ENCODE measurements at regions not wholly inside any gene's neighbourhood (a gene's known extent, or its start where the extent isn't known, plus 50 kb on each side); places are given as distances from the start of the nearest gene placed in this dataset.

- DNase-seq = no peak
Measured at GRCh38 chr2:177314722-177315264, 50.3 kb upstream of the NFE2L2 start.

- DNase-seq = no peak
Measured at GRCh38 chr2:177315364-177315763, 50.8 kb upstream of the NFE2L2 start.

GRCh38 chr2:177316756-177317155 lies 52.2 kb upstream of the NFE2L2 start:
- DNase-seq = no peak

- no peak for DNase-seq
Measured at GRCh38 chr2:177317443-177317842, 52.9 kb upstream of the NFE2L2 start.

GRCh38 chr2:177317857-177318256 lies 53.3 kb upstream of the NFE2L2 start:
- DNase-seq = no peak

- no peak for DNase-seq
Measured at GRCh38 chr2:177318613-177319012, 54.1 kb upstream of the NFE2L2 start.

GRCh38 chr2:177320596-177320995 lies 56.1 kb upstream of the NFE2L2 start:
- no peak for DNase-seq

GRCh38 chr2:177322801-177323261 lies 58.3 kb upstream of the NFE2L2 start:
- DNase-seq = no peak

GRCh38 chr2:177324797-177325196 lies 60.3 kb upstream of the NFE2L2 start:
- no peak for DNase-seq

GRCh38 chr2:177325554-177325953 lies 61.0 kb upstream of the NFE2L2 start:
- DNase-seq = no peak

GRCh38 chr2:177326005-177326404 lies 61.5 kb upstream of the NFE2L2 start:
- DNase-seq = no peak

- no peak for DNase-seq
Measured at GRCh38 chr2:177326591-177326990, 62.1 kb upstream of the NFE2L2 start.

- no peak for DNase-seq
Measured at GRCh38 chr2:177327009-177327408, 62.5 kb upstream of the NFE2L2 start.

- no peak for DNase-seq
Measured at GRCh38 chr2:177328056-177328455, 63.5 kb upstream of the NFE2L2 start.

- no peak for DNase-seq
Measured at GRCh38 chr2:177329064-177329463, 63.5 kb upstream of the AGPS start.

GRCh38 chr2:177331466-177331997 lies 61.0 kb upstream of the AGPS start:
- DNase-seq = no peak

GRCh38 chr2:177332026-177332991 lies 60.3 kb upstream of the AGPS start:
- DNase-seq = peak; percentile 29

GRCh38 chr2:177332992-177333388 lies 59.6 kb upstream of the AGPS start:
- no peak for DNase-seq

GRCh38 chr2:177334940-177335543 lies 57.5 kb upstream of the AGPS start:
- peak; percentile 18 for DNase-seq

GRCh38 chr2:177335917-177336450 lies 56.6 kb upstream of the AGPS start:
- DNase-seq = no peak

GRCh38 chr2:177338177-177338721 lies 54.3 kb upstream of the AGPS start:
- no peak for DNase-seq

- DNase-seq = no peak
Measured at GRCh38 chr2:177340158-177340557, 52.4 kb upstream of the AGPS start.

GRCh38 chr2:177342736-177343135 lies 49.8 kb upstream of the AGPS start:
- no peak for DNase-seq

All from activated gamma-delta T cell treated with Interleukin-2 at 50 U/mL for 16 hours (primary cell).